ENCODE measurements at regions not wholly inside any gene's neighbourhood (a gene's known extent, or its start where the extent isn't known, plus 50 kb on each side); places are given as distances from the start of the nearest gene placed in this dataset.

DNA sequence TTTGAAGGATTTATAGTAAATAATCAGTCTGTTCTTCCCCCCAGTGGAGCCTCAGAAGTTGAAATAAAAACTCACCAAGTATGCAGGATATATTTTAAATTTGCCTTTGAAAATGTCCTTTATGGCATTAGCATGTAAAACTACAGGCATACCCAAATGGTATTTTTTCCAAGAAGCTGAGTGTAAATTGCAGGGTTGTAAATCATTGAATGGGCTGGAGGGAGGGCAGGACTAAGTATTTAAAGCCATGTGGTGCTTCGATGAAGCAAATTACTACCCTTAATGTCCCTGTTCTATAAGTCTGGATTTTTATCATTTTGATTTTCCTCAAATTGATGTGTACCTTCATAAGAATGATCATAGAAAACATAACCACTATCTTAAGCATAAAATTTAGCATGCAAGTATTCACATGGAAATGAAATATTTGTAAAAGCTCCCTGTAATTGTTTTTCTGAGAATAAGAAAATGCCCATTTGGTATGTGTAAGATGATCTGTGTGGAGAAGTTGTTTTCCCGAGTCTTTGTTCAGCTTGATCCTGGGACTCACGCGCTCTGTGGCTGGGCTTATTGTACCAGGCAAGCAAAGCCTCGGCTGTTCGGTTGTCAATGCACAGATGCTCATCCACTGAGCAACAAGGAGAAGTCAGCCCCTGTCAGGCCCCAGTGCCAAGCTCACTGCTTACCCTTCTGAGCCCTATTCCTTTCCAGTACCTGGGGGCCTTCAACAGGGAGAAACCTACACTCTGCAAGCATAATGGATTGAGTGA is 66.7 kb downstream of the CD164 start:
- H3K27me3 ChIP-seq: no peaks in the 10 kb centered on the region
- TF ChIP-seq, protein P1, sequence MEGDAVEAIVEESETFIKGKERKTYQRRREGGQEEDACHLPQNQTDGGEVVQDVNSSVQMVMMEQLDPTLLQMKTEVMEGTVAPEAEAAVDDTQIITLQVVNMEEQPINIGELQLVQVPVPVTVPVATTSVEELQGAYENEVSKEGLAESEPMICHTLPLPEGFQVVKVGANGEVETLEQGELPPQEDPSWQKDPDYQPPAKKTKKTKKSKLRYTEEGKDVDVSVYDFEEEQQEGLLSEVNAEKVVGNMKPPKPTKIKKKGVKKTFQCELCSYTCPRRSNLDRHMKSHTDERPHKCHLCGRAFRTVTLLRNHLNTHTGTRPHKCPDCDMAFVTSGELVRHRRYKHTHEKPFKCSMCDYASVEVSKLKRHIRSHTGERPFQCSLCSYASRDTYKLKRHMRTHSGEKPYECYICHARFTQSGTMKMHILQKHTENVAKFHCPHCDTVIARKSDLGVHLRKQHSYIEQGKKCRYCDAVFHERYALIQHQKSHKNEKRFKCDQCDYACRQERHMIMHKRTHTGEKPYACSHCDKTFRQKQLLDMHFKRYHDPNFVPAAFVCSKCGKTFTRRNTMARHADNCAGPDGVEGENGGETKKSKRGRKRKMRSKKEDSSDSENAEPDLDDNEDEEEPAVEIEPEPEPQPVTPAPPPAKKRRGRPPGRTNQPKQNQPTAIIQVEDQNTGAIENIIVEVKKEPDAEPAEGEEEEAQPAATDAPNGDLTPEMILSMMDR (IDR thresholded peaks at IDR 0.05): no peak
- TF ChIP-seq POLR2A (IDR thresholded peaks at IDR 0.05): no peak
- intact Hi-C loops (cut with DNase I): no loop called here
- 82 to 83% methylated on average over 6 of the region's 6 CpGs for WGBS, 2 donors
- H3K36me3 ChIP-seq: no peaks in the 10 kb centered on the region
- no peaks in the 10 kb centered on the region for H3K4me1 ChIP-seq
- DNase-seq: no peak
- no peak overlapping the region for H3K27ac ChIP-seq
- no peaks in the 10 kb centered on the region for H3K9me3 ChIP-seq
- H3K4me3 ChIP-seq: no peak overlapping the region

DNA sequence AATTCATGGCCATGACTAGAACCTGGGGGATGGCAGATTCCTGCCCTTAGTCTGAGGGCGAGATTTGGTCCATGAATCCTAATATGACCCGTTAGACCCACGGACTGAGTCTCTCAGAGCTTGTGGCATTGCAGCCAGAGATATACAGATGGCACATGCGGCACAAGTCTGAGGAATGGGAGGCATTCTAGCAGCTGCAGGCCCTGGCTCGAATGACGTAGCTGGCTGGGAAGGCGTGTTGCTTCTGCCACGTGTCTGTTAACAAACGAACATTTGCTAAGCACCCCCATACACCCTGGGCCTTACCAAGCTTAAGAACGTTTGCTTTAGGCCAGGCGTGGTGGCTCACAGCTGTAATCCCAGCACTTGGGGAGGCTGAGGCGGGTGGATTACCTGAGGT is 68.0 kb downstream of the CD164 start:
- no peak for TF ChIP-seq POLR2A (IDR thresholded peaks at IDR 0.05)
- TF ChIP-seq, protein P1 (IDR thresholded peaks at IDR 0.05): no peak
- Histone ChIP-seq H3K27ac (no peak overlapping the region), H3K4me1 (no peaks in the 10 kb centered on the region), H3K4me3 (no peak overlapping the region), H3K36me3 (no peaks in the 10 kb centered on the region), H3K27me3 (no peaks in the 10 kb centered on the region), H3K9me3 (no peaks in the 10 kb centered on the region)
- no peak for DNase-seq
- WGBS, 2 donors: 75 to 82% methylated on average over 4 to 8 of the region's 12 CpGs
- intact Hi-C loops (cut with DNase I): no loop called here

DNA sequence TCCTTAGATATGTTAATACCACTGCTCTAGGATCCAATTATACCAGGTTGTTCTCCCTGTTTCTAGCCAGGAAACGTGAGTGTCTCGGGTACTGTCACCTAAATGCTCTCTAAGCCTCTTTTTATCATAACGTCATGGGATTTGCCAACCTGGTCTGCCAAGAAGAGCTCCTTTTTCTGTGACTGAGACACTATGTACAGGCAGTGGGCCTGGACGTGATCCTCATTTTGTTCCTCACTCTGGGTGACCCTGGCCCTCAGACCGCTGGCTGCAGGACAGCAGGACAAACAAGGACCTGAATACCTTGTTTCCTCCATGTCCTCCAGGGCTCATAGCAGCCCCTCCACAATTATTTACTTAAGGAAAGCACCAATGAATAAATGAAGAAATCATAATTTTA is 69.1 kb downstream of the CD164 start:
- H3K4me1 ChIP-seq: no peaks in the 10 kb centered on the region
- H3K27me3 ChIP-seq: no peaks in the 10 kb centered on the region
- WGBS, 2 donors: 87 to 91% methylated on average over 5 of the region's 5 CpGs
- H3K36me3 ChIP-seq: no peaks in the 10 kb centered on the region
- no peak overlapping the region for H3K27ac ChIP-seq
- TF ChIP-seq, protein P1 (IDR thresholded peaks at IDR 0.05): no peak
- no peak for TF ChIP-seq POLR2A (IDR thresholded peaks at IDR 0.05)
- intact Hi-C loops (cut with DNase I): no loop called here
- no peak overlapping the region for H3K4me3 ChIP-seq
- DNase-seq: no peak
- no peaks in the 10 kb centered on the region for H3K9me3 ChIP-seq

DNA sequence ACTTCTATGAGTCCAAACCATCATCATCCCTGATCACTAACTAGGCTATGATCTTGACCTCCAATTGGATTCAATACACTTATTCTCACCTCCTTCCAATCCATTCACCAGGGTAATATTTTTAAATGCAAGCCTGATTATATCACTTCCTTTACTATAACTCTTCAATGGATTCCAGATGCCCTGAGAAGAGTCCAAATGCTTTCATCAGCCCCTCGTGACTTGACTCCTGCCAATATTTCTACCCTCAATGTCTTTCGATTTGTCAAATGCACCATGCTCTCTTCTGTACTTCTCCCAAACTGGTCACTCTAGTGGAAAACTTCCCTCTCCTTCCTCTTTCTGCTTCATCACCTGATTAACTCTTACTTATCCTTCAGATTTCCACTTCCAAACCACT is 70.8 kb downstream of the CD164 start:
- no peak for DNase-seq
- Histone ChIP-seq H3K36me3 (no peaks in the 10 kb centered on the region), H3K4me1 (no peaks in the 10 kb centered on the region), H3K9me3 (no peaks in the 10 kb centered on the region), H3K27ac (no peak overlapping the region), H3K4me3 (no peak overlapping the region), H3K27me3 (no peaks in the 10 kb centered on the region)
- TF ChIP-seq POLR2A (IDR thresholded peaks at IDR 0.05): no peak
- TF ChIP-seq, protein P1 (IDR thresholded peaks at IDR 0.05): no peak
- intact Hi-C loops (cut with DNase I): no loop called here
- 80 to 84% methylated on average over 2 of the region's 2 CpGs for WGBS, 2 donors

DNA sequence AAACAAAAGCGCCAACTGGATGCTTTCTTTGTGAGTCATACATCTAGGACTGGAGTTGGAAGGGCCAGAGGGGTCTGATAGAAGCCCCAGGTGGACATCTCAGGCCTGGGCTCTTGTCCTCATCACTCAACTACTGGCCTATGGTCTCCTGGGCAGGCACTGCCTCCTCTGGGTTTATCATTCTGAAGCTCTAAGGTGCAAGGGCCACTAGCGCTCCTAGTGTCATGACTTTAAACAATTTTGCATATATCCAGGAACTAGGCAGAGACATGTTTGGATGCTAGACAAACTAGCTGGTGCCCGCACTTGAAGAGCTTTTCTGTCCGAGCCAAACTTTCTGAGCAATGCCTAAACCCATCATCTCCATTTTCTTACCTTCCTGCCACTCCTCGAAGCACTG is 72.3 kb downstream of the CD164 start:
- Histone ChIP-seq H3K36me3 (no peaks in the 10 kb centered on the region), H3K4me1 (no peaks in the 10 kb centered on the region), H3K4me3 (no peak overlapping the region), H3K27ac (no peak overlapping the region), H3K27me3 (no peaks in the 10 kb centered on the region), H3K9me3 (no peaks in the 10 kb centered on the region)
- no peak for TF ChIP-seq POLR2A (IDR thresholded peaks at IDR 0.05)
- TF ChIP-seq, protein P1 (IDR thresholded peaks at IDR 0.05): no peak
- 67 to 91% methylated on average over 5 of the region's 5 CpGs for WGBS, 2 donors
- DNase-seq: no peak
- intact Hi-C loops (cut with DNase I): no loop called here
